ENCODE measurements at regions not wholly inside any gene's neighbourhood (a gene's known extent, or its start where the extent isn't known, plus 50 kb on each side); places are given as distances from the start of the nearest gene placed in this dataset.

- no peak for DNase-seq (ENCODE audit: low read depth)
Observed at GRCh38 chr9:20117482-20117881, 328.6 kb upstream of the SLC24A2 start.

GRCh38 chr9:20114974-20115373, 326.1 kb upstream of the SLC24A2 start:
- no peak for DNase-seq (ENCODE audit: low read depth)

GRCh38 chr9:20112205-20112783, 323.5 kb upstream of the SLC24A2 start:
- DNase-seq (ENCODE audit: low read depth), result no peak

- no peak for DNase-seq (ENCODE audit: low read depth)
Observed at GRCh38 chr9:20111173-20111843, 322.5 kb upstream of the SLC24A2 start.

- DNase-seq (ENCODE audit: low read depth), result no peak
Observed at GRCh38 chr9:20095430-20096092, 306.7 kb upstream of the SLC24A2 start.

GRCh38 chr9:20092561-20092960, 303.7 kb upstream of the SLC24A2 start:
- no peak for DNase-seq (ENCODE audit: low read depth)

- DNase-seq (ENCODE audit: low read depth), result no peak
Observed at GRCh38 chr9:20087481-20087880, 298.6 kb upstream of the SLC24A2 start.

- no peak for DNase-seq (ENCODE audit: low read depth)
Observed at GRCh38 chr9:20085842-20086241, 297.0 kb upstream of the SLC24A2 start.

- DNase-seq (ENCODE audit: low read depth), result no peak
Observed at GRCh38 chr9:20084125-20084524, 295.3 kb upstream of the SLC24A2 start.

- DNase-seq (ENCODE audit: low read depth), result no peak
Observed at GRCh38 chr9:20083390-20083789, 294.6 kb upstream of the SLC24A2 start.

- DNase-seq (ENCODE audit: low read depth), result no peak
Observed at GRCh38 chr9:20082831-20083230, 294.0 kb upstream of the SLC24A2 start.

GRCh38 chr9:20082406-20082805, 293.6 kb upstream of the SLC24A2 start:
- no peak for DNase-seq (ENCODE audit: low read depth)

- no peak for DNase-seq (ENCODE audit: low read depth)
Observed at GRCh38 chr9:20078246-20078645, 289.4 kb upstream of the SLC24A2 start.

GRCh38 chr9:20074291-20074690, 285.5 kb upstream of the SLC24A2 start:
- no peak for DNase-seq (ENCODE audit: low read depth)

- no peak for DNase-seq (ENCODE audit: low read depth)
Observed at GRCh38 chr9:20070336-20070735, 281.5 kb upstream of the SLC24A2 start.

GRCh38 chr9:20065796-20066700, 277.2 kb upstream of the SLC24A2 start:
- no peak for DNase-seq (ENCODE audit: low read depth)

- no peak for DNase-seq (ENCODE audit: low read depth)
Observed at GRCh38 chr9:20065046-20065445, 276.2 kb upstream of the SLC24A2 start.

GRCh38 chr9:20054734-20055133, 265.9 kb upstream of the SLC24A2 start:
- DNase-seq (ENCODE audit: low read depth), result no peak

GRCh38 chr9:20048985-20049384, 260.1 kb upstream of the SLC24A2 start:
- no peak for DNase-seq (ENCODE audit: low read depth)

GRCh38 chr9:20048437-20048836, 259.6 kb upstream of the SLC24A2 start:
- DNase-seq (ENCODE audit: low read depth), result no peak

GRCh38 chr9:20044686-20045085, 255.8 kb upstream of the SLC24A2 start:
- DNase-seq (ENCODE audit: low read depth), result no peak

GRCh38 chr9:20043461-20043860, 254.6 kb upstream of the SLC24A2 start:
- DNase-seq (ENCODE audit: low read depth), result no peak

GRCh38 chr9:20043035-20043434, 254.2 kb upstream of the SLC24A2 start:
- DNase-seq (ENCODE audit: low read depth), result no peak
